ENCODE measurements at regions not wholly inside any gene's neighbourhood (a gene's known extent, or its start where the extent isn't known, plus 50 kb on each side); places are given as distances from the start of the nearest gene placed in this dataset.

DNA sequence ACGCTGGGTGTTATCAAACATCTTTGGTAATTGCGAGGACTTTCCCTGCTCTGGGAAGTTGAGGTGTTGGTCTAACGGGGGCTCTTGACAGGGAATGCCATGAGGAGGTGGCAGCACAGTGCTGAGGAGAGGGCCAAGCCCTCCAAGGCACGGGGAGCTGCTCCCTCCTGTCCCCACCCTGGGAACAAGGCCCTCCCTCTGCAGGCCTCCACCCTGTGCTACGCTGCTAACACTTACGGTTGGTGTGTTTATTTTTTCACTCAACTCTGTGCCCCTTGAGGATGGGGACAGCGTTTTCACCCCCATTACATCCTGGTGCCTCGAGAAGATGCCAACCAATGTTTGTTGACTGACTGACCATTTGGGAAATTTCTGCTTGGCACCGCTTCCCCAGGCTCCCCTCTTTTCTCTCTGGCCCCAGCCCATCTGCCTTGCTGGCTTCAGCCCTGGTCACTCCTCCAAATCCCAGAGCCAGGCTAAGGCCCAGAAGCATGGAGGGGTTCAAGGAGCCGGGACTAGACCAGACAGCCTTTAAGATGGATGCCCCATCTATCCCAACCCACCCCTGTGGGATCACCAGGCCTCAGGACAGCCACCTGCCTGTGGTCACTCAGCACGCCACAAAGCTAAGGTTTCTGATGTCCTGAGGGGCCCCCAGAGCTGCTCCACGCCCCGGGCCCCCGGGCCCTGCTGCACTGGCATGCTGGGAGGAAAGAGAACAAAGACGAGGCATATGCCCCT, 125.7 kb downstream of the BARX1 start:
- TF ChIP-seq, protein P1, sequence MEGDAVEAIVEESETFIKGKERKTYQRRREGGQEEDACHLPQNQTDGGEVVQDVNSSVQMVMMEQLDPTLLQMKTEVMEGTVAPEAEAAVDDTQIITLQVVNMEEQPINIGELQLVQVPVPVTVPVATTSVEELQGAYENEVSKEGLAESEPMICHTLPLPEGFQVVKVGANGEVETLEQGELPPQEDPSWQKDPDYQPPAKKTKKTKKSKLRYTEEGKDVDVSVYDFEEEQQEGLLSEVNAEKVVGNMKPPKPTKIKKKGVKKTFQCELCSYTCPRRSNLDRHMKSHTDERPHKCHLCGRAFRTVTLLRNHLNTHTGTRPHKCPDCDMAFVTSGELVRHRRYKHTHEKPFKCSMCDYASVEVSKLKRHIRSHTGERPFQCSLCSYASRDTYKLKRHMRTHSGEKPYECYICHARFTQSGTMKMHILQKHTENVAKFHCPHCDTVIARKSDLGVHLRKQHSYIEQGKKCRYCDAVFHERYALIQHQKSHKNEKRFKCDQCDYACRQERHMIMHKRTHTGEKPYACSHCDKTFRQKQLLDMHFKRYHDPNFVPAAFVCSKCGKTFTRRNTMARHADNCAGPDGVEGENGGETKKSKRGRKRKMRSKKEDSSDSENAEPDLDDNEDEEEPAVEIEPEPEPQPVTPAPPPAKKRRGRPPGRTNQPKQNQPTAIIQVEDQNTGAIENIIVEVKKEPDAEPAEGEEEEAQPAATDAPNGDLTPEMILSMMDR (IDR thresholded peaks at IDR 0.05), result no peak
- DNase-seq, result no peak
- no peak overlapping the region for H3K4me3 Mint-ChIP-seq
- H3K27ac Mint-ChIP-seq, result no peak overlapping the region
- H3K27me3 Mint-ChIP-seq (ENCODE audit: low read depth, poor library complexity), result peaks cover 44% of the 10 kb centered on the region
- H3K9me3 Mint-ChIP-seq, result peaks cover 9% of the 10 kb centered on the region
- H3K4me1 Mint-ChIP-seq, result peaks cover 13% of the 10 kb centered on the region
- no peaks in the 10 kb centered on the region for H3K36me3 Mint-ChIP-seq (ENCODE audit: low read depth)

DNA sequence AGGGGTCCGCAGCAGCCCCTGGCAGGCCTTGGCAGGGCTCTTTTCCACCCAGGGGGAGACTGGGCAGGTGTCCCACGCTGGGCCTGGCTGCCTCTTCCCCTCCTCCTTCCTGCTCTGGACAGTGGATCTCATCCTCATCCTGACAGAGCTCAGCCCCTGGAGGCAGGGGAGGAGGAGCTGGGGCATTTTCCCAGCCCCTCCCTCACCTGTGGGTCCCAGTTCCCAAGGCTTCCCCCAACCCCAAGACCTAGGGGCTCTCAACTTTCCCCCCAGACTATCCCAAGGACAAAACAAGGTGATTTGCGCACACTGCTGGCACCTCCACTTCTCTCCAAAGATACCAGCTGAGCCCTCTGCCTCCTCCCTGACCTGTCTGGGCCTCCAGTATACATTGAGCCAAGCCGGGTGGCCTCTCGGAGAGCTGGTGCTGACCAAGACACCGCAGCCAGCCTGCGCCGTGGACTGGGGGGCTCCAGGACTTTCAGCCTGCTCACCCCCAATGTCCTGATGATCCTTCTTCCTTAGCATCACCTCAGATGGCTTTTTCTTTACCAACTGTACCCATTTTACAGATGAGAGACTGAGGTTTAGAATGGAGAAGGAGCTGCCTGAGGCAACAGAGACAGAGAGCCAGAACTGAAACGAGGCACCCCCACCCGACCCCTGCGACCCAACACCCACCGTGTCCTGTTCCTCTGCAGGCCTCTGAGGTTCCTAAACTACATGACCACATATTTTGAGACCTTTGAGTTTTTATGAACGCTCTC, 126.6 kb downstream of the BARX1 start:
- Mint-ChIP-seq H3K27me3 (ENCODE audit: low read depth, poor library complexity) (peaks cover 40% of the 10 kb centered on the region), H3K27ac (no peak overlapping the region), H3K4me1 (peaks cover 13% of the 10 kb centered on the region), H3K36me3 (ENCODE audit: low read depth) (no peaks in the 10 kb centered on the region), H3K9me3 (peaks cover 5% of the 10 kb centered on the region), H3K4me3 (no peak overlapping the region)
- TF ChIP-seq, protein P1 (IDR thresholded peaks at IDR 0.05), result no peak
- DNase-seq, result no peak

DNA sequence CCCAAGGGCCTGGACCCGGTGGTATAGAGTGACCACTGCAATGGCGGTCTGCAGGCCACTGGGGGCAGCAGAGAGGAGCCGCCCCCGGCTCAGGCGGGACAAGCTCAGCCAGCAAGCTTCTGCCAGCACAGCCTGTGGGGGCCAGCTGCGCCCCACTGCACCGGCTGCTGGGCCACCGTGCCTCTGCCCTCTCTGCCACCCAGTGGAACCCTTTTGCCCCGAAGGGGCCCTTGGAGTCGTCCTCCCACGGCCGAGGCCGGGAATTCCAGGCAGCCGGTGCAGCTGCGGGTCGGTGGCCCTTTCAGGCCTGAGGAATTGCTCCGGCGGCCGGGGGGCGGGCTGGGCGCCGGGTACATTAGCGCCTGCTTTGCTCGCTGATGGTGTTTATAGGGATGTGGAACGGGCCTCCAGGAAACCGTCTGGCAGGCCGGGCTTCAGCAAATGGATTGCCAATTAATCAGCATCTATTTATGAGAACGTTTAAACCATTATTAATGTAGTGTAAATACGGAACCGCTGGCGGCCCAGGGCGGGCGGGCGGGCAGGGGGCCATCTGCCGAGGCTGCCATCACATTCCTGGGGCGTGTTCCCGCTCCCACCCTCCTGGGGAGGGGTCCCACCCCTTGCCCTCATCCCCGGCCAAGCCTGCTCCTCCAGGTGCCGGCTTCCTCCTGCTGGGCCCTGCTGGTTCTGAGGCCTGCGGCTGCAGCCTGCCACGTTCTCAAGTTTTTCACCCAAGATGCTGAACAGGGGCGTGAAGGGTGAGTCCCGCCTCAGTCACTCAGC, 127.4 kb downstream of the BARX1 start:
- Mint-ChIP-seq H3K27ac (no peak overlapping the region), H3K9me3 (peaks cover 7% of the 10 kb centered on the region)

DNA sequence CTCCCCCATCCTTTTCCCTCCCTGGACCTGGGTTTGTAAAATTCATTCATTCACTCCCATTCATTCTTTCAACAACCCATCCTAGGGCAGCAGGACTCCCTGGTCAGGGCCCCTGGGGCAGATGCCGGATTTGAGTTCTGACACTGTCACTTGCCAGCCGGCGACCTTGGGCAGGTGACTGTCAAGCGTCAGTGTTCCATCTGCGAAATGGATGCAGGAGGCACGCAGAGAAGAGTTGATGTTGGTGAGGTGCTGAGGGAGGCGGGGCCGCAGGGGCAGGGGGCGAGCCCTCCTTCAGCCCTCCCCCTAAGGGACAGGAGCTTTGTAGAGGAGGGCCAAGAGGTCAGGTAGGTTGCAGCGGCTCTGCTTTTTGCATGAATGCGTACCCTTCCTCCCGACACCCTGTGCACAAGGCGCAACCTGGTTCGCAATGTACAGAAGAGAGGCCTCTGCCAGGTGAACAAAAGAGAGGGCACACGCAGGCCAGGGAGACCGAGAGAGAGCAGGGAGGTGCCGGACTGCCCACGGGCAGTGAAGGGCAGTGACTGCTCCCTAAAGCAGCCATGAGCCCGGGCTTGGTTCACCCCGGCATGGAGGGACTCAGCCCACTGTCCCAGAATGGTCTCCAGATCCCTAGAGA, 128.1 kb downstream of the BARX1 start:
- Mint-ChIP-seq H3K4me3 (no peak overlapping the region), H3K36me3 (ENCODE audit: low read depth) (no peaks in the 10 kb centered on the region), H3K4me1 (peaks cover 13% of the 10 kb centered on the region), H3K9me3 (peaks cover 14% of the 10 kb centered on the region), H3K27me3 (ENCODE audit: low read depth, poor library complexity) (peaks cover 48% of the 10 kb centered on the region), H3K27ac (no peak overlapping the region)
- no peak for DNase-seq
- TF ChIP-seq, protein P1 (IDR thresholded peaks at IDR 0.05), result no peak

More for the DNA sequence above, 127.4 kb downstream of the BARX1 start:
- Mint-ChIP-seq H3K4me3 (no peak overlapping the region), H3K4me1 (peaks cover 13% of the 10 kb centered on the region), H3K36me3 (ENCODE audit: low read depth) (no peaks in the 10 kb centered on the region), H3K27me3 (ENCODE audit: low read depth, poor library complexity) (peaks cover 42% of the 10 kb centered on the region)
- TF ChIP-seq, protein P1 (IDR thresholded peaks at IDR 0.05), result peak; percentile 95
- peak; percentile 79 for DNase-seq

DNA sequence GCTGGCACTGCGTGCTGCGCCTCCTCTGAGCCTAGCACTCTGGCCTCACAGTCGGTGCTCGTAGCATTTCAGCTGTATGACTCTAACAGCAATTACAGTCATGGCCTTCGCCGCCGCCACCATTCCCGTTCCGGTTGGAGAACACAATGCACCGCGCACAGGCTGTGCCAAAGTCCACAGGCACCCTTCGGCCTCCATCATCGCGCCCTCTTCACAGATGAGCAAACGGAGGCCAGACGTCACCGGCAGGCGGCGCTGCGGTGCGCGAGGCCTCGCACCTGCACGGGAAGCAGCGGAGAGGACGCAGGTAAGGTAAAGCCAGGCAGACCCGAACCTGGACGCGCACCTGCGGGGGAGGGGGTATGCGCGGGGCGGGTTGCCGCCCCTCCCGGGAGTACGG, 128.9 kb downstream of the BARX1 start:
- TF ChIP-seq, protein P1 (IDR thresholded peaks at IDR 0.05), result no peak
- Mint-ChIP-seq H3K4me1 (peaks cover 13% of the 10 kb centered on the region), H3K27me3 (ENCODE audit: low read depth, poor library complexity) (peaks cover 52% of the 10 kb centered on the region), H3K9me3 (peaks cover 18% of the 10 kb centered on the region), H3K36me3 (ENCODE audit: low read depth) (no peaks in the 10 kb centered on the region), H3K4me3 (no peak overlapping the region), H3K27ac (no peak overlapping the region)
- no peak for DNase-seq
